A549 (cell line): ENCODE measurements at regions not wholly inside any gene's neighbourhood (a gene's known extent, or its start where the extent isn't known, plus 50 kb on each side); places are given as distances from the start of the nearest gene placed in this dataset.

Experiments used
- CHD2 ChIP-seq: fragments of 150-350 bp; IDR thresholded peaks from 2 replicates; pipeline ENCODE4 v1.6.1; 2014; ENCODE audit warnings: low read length; ENCODE audit not compliant: partially characterized antibody
- CHD4 ChIP-seq: fragments of 200-600 bp; sonication (generic); IDR thresholded peaks from 2 replicates; pipeline ENCODE4 v1.6.1; 2016; ENCODE audit warnings: antibody characterized with exemption, mild to moderate bottlenecking, borderline replicate concordance
- CTCF ChIP-seq: fragments of >200 bp; sonication (Bioruptor Twin); formaldehyde crosslinking; IDR thresholded peaks from 3 replicates; pipeline ENCODE4 v1.5.1; 2016
- EP300 ChIP-seq, 2 experiments: fragments of >200 bp; sonication (Bioruptor Twin); formaldehyde crosslinking; IDR thresholded peaks; 2 replicates in 1 of 2; 3 replicates in 1 of 2; pipeline ENCODE4 v1.6.1; 2016 to 2017
- HOXA7 ChIP-seq: fragments of 250-450 bp; sonication (Bioruptor Pico); IDR thresholded peaks from 2 replicates; pipeline ENCODE4 v1.5.0; 2020; ENCODE audit warnings: mild to moderate bottlenecking, moderate library complexity
- KDM1A ChIP-seq: fragments of 200-600 bp; sonication (generic); IDR thresholded peaks from 2 replicates; pipeline ENCODE4 v1.6.1; 2016; ENCODE audit warnings: low read depth, mild to moderate bottlenecking
- MAFK ChIP-seq: fragments of 450-650 bp; IDR thresholded peaks from 2 replicates; pipeline ENCODE4 v1.6.1; 2014; ENCODE audit not compliant: partially characterized antibody
- MAX ChIP-seq: IDR thresholded peaks from 2 replicates; pipeline ENCODE4 v1.6.1; 2012
- NR3C1 ChIP-seq: fragments of >200 bp; sonication (Bioruptor Twin); formaldehyde crosslinking; IDR thresholded peaks from 3 replicates; pipeline ENCODE4 v1.6.1; 2017
- POLR2A ChIP-seq: IDR thresholded peaks from 2 replicates; pipeline ENCODE4 v1.6.1; 2012; ENCODE audit warnings: mild to moderate bottlenecking, low read length
- REST ChIP-seq: fragments of 200-600 bp; sonication (generic); IDR thresholded peaks from 2 replicates; pipeline ENCODE4 v1.6.1; 2016; ENCODE audit warnings: antibody characterized with exemption, mild to moderate bottlenecking, moderate library complexity
- RFX5 ChIP-seq: fragments of 450-650 bp; IDR thresholded peaks from 2 replicates; pipeline ENCODE4 v1.7.1; 2014; ENCODE audit warnings: antibody characterized with exemption, mild to moderate bottlenecking, moderate library complexity
- USF2 ChIP-seq: fragments of 450-650 bp; IDR thresholded peaks from 2 replicates; pipeline ENCODE4 v1.6.1; 2014; ENCODE audit warnings: antibody characterized with exemption

- no peak for TF ChIP-seq CHD4
- no peak for TF ChIP-seq CTCF
- no peak for TF ChIP-seq REST
- no peak for TF ChIP-seq POLR2A
- TF ChIP-seq EP300 (IDR thresholded peaks at IDR 0.05) = no peak
- TF ChIP-seq MAFK = no peak
- no peak for TF ChIP-seq NR3C1
- TF ChIP-seq MAX = no peak
- TF ChIP-seq KDM1A = no peak
- no peak for TF ChIP-seq HOXA7 (CRISPR knock-in tag)
- no peak for TF ChIP-seq RFX5
- TF ChIP-seq USF2 = no peak
- no peak for TF ChIP-seq CHD2
These were observed 59.8 kb upstream of the RNU6ATAC start for GRCh38 chr9:134224127-134224526.
